ENCODE measurements at regions not wholly inside any gene's neighbourhood (a gene's known extent, or its start where the extent isn't known, plus 50 kb on each side); places are given as distances from the start of the nearest gene placed in this dataset.

GRCh38 chr3:105030211-105030610 is 336.5 kb upstream of the ALCAM start:
- no peak overlapping the region for H3K4me3 ChIP-seq (ENCODE audit: low read depth, low read length)
- no peak for TF ChIP-seq CTCF (IDR thresholded peaks at IDR 0.05; ENCODE audit: borderline replicate concordance, insufficient read depth, low read depth, low read length)

GRCh38 chr3:105032541-105032940 is 334.2 kb upstream of the ALCAM start:
- no peak overlapping the region for H3K4me3 ChIP-seq (ENCODE audit: low read depth, low read length)
- no peak for TF ChIP-seq CTCF (IDR thresholded peaks at IDR 0.05; ENCODE audit: borderline replicate concordance, insufficient read depth, low read depth, low read length)

- no peak for TF ChIP-seq CTCF (IDR thresholded peaks at IDR 0.05; ENCODE audit: borderline replicate concordance, insufficient read depth, low read depth, low read length)
- no peak overlapping the region for H3K4me3 ChIP-seq (ENCODE audit: low read depth, low read length)
Measured at GRCh38 chr3:105033081-105033480, 333.6 kb upstream of the ALCAM start.

GRCh38 chr3:105039004-105039403 is 327.7 kb upstream of the ALCAM start:
- no peak for TF ChIP-seq CTCF (IDR thresholded peaks at IDR 0.05; ENCODE audit: borderline replicate concordance, insufficient read depth, low read depth, low read length)
- no peak overlapping the region for H3K4me3 ChIP-seq (ENCODE audit: low read depth, low read length)

GRCh38 chr3:105040026-105040622 is 326.6 kb upstream of the ALCAM start:
- no peak for TF ChIP-seq CTCF (IDR thresholded peaks at IDR 0.05; ENCODE audit: borderline replicate concordance, insufficient read depth, low read depth, low read length)
- H3K4me3 ChIP-seq (ENCODE audit: low read depth, low read length) = no peak overlapping the region

- H3K4me3 ChIP-seq (ENCODE audit: low read depth, low read length) = no peak overlapping the region
- TF ChIP-seq CTCF (IDR thresholded peaks at IDR 0.05; ENCODE audit: borderline replicate concordance, insufficient read depth, low read depth, low read length) = no peak
Measured at GRCh38 chr3:105042586-105042985, 324.1 kb upstream of the ALCAM start.

- no peak overlapping the region for H3K4me3 ChIP-seq (ENCODE audit: low read depth, low read length)
Measured at GRCh38 chr3:105051111-105051510, 315.6 kb upstream of the ALCAM start.

More at GRCh38 chr3:105051111-105051510, 315.6 kb upstream of the ALCAM start:
- no peak for TF ChIP-seq CTCF (IDR thresholded peaks at IDR 0.05; ENCODE audit: borderline replicate concordance, insufficient read depth, low read depth, low read length)
